PC-3 (cell line): ENCODE measurements at regions not wholly inside any gene's neighbourhood (a gene's known extent, or its start where the extent isn't known, plus 50 kb on each side); places are given as distances from the start of the nearest gene placed in this dataset.

Experiments
- ATAC-seq: fragments of 200-7000 bp; cut with Tn5 transposase; 2 replicates; pipeline ENCODE4 v1.9.1; 2020; ENCODE audit warnings: mild to moderate bottlenecking, moderate library complexity
- BruUV-seq: library from RNA; stranded (reverse); fragments of 400-500 nt; replicated peaks from 2 replicates; lab custom pipeline; 2021; lab: Mats Ljungman, UMichigan
- CTCF ChIA-PET: fragments of 300-600 bp; sonication (Branson Sonifier 250); formaldehyde crosslinking; loops from one replicate; lab custom pipeline; 2022; ENCODE audit warnings: antibody characterized with exemption; lab: Charles Lee
- POLR2A ChIA-PET: fragments of 300-600 bp; sonication (Branson Sonifier 250); formaldehyde crosslinking; loops from one replicate; lab custom pipeline; 2022; ENCODE audit warnings: antibody characterized with exemption; ENCODE audit not compliant: unreplicated experiment; lab: Charles Lee
- DNase-seq: peaks from one replicate; pipeline ENCODE4 v3.0.0-alpha.2; 2015
- H2AFZ ChIP-seq: fragments of 300-600 bp; sonication (generic); 2 replicates; pipeline ENCODE4 v1.6.0; 2016; ENCODE audit warnings: antibody characterized with exemption, low read length
- H3F3A ChIP-seq: fragments of 300-600 bp; sonication (generic); one replicate; pipeline ENCODE4 v1.6.0; 2017; ENCODE audit warnings: antibody characterized with exemption, low read length, control low read depth, mild to moderate bottlenecking; ENCODE audit not compliant: unreplicated experiment
- H3K27ac ChIP-seq: fragments of 300-600 bp; sonication (generic); 2 replicates; pipeline ENCODE4 v1.5.1; 2016; ENCODE audit warnings: mild to moderate bottlenecking, low read length
- H3K27me3 ChIP-seq: fragments of 300-600 bp; sonication (generic); 2 replicates; pipeline ENCODE4 v1.6.1; 2016; ENCODE audit warnings: low read length, mixed read lengths
- H3K36me3 ChIP-seq: fragments of 300-600 bp; sonication (generic); 2 replicates; pipeline ENCODE4 v1.6.1; 2016; ENCODE audit warnings: low read depth, mixed run types, low read length, mixed read lengths
- H3K4me1 ChIP-seq: fragments of 300-600 bp; sonication (generic); 2 replicates; pipeline ENCODE4 v1.5.1; 2016; ENCODE audit warnings: low read length; ENCODE audit not compliant: insufficient read depth
- H3K4me2 ChIP-seq: fragments of 300-600 bp; sonication (generic); 2 replicates; pipeline ENCODE4 v1.6.0; 2016; ENCODE audit warnings: low read length
- H3K4me3 ChIP-seq: fragments of 300-600 bp; sonication (generic); 2 replicates; pipeline ENCODE4 v1.5.1; 2016; ENCODE audit warnings: mild to moderate bottlenecking, low read length, mixed read lengths
- H3K79me2 ChIP-seq: fragments of 300-600 bp; sonication (generic); 2 replicates; pipeline ENCODE4 v1.6.1; 2017; ENCODE audit warnings: low read length, mixed read lengths
- H3K9ac ChIP-seq: fragments of 300-600 bp; sonication (generic); 2 replicates; pipeline ENCODE4 v1.6.0; 2016; ENCODE audit warnings: mild to moderate bottlenecking, low read length
- H3K9me2 ChIP-seq: fragments of 300-600 bp; sonication (generic); replicated peaks from 2 replicates; pipeline ENCODE4 v1.6.1; 2016; ENCODE audit warnings: mixed run types, low read length, mixed read lengths
- H3K9me3 ChIP-seq: fragments of 300-600 bp; sonication (generic); 2 replicates; pipeline ENCODE4 v1.6.1; 2016; ENCODE audit warnings: low read length, mixed read lengths
- H4K20me1 ChIP-seq: fragments of 300-600 bp; sonication (generic); 2 replicates; pipeline ENCODE4 v1.6.1; 2016; ENCODE audit warnings: low read length, mixed read lengths
- CTCF ChIP-seq: fragments of 300-600 bp; sonication (generic); conservative IDR thresholded peaks from 2 replicates; pipeline ENCODE4 v1.5.1; 2017; ENCODE audit warnings: antibody characterized with exemption, low read depth, mild to moderate bottlenecking, low read length
- EZH2 ChIP-seq: fragments of 300-600 bp; sonication (generic); IDR thresholded peaks from one replicate; pipeline ENCODE4 v1.6.1; 2017; ENCODE audit warnings: antibody characterized with exemption, mild to moderate bottlenecking, low read length; ENCODE audit not compliant: unreplicated experiment
- EZH2phosphoT487 ChIP-seq: fragments of 300-600 bp; sonication (generic); IDR thresholded peaks from 2 replicates; pipeline ENCODE4 v1.6.1; 2018; ENCODE audit warnings: mild to moderate bottlenecking, antibody characterized with exemption, low read length, borderline replicate concordance
- intact Hi-C: fragments of 100-400 bp; cut with micrococcal nuclease; formaldehyde crosslinking; loops from 2 replicates; pipeline ENCODE4 v1.9.0; 2023

DNA sequence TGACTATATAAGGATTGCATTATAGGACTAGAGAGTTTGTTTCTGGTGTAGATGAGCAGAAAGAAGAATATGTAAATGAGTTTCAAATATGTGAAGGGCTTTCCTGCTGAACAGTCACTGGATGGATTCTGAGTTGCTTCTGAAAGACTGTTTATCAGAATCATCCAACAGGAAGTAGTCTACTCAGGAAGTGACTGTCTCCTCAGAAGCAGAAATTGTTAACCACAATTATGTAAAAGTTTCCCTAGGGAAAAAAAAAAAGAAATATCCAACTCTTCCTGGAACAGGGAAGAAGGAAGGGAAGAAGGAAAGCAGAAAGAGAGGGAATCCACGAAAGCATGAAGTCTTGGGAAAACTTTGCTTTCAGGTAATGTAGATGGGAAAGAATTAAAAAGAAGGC is 138.9 kb downstream of the TENT5A start:
- no peak overlapping the region; the same call in 1 of the 2 replicates for H3K9ac ChIP-seq
- no peaks in the 10 kb centered on the region for H3F3A ChIP-seq
- no peaks in the 10 kb centered on the region for H3K79me2 ChIP-seq
- H3K9me3 ChIP-seq, result no peaks in the 10 kb centered on the region
- TF ChIP-seq EZH2phosphoT487 (no peak), CTCF (no peak), EZH2 (no peak)
- H3K36me3 ChIP-seq, result no peaks in the 10 kb centered on the region
- intact Hi-C loops, result loop anchor here (5.0 kb wide), 1 partner anchor 34 kb away; no protein-coding TSS in a partner anchor
- H3K9me2 ChIP-seq, result no peaks in the 10 kb centered on the region
- H3K4me1 ChIP-seq, result peaks cover 18% of the 10 kb centered on the region
- DNase-seq (peak; percentile 57), ATAC-seq (peak; percentile 59)
- ChIA-PET POLR2A (interaction anchor here (0.6 kb wide), 1 partner anchor 140 kb away, joined by 8 read pairs; no protein-coding TSS in a partner anchor), CTCF (no interaction called here)
- H4K20me1 ChIP-seq, result no peaks in the 10 kb centered on the region
- no peak overlapping the region for H3K4me3 ChIP-seq
- H3K4me2 ChIP-seq, result peak overlapping the region; percentile 55
- no peaks in the 10 kb centered on the region for H3K27me3 ChIP-seq
- H3K27ac ChIP-seq, result peak overlapping the region; percentile 64
- no TSS peak for BruUV-seq
- no peak overlapping the region; the same call in 1 of the 2 replicates for H2AFZ ChIP-seq

DNA sequence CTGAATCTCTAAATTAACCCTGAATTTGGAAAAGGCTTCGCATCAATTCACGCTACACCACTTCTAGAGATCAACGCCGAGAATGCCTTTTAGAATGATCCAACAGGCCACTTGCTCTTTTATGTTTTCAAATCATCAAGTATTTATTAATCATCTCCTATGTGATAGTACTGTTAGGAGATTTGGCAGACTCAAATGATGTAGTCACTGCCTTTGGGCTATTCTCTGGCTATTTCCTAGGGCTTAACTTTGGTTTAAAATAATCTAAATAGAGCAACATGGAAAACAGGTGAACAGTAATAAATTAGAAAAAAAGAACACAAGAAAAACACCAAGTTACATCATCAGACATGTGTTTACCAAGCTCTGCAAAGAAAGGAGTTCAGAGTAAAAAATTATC is 140.3 kb downstream of the TENT5A start:
- BruUV-seq, result no TSS peak

More for the DNA sequence above, 140.3 kb downstream of the TENT5A start:
- Histone ChIP-seq H3K9me3 (no peaks in the 10 kb centered on the region), H3K79me2 (no peaks in the 10 kb centered on the region), H2AFZ (no peak overlapping the region), H3K4me1 (peaks cover 18% of the 10 kb centered on the region), H3K36me3 (no peaks in the 10 kb centered on the region), H3K9me2 (no peaks in the 10 kb centered on the region), H3K4me2 (no peak overlapping the region), H3K9ac (no peak overlapping the region), H3K27me3 (no peaks in the 10 kb centered on the region), H4K20me1 (no peaks in the 10 kb centered on the region), H3K4me3 (no peak overlapping the region), H3K27ac (no peak overlapping the region), H3F3A (no peaks in the 10 kb centered on the region)
- ChIA-PET POLR2A (no interaction called here), CTCF (no interaction called here)
- ATAC-seq, result peak; percentile 27; the same call in 1 of the 2 replicates
- TF ChIP-seq EZH2phosphoT487 (no peak), CTCF (no peak), EZH2 (no peak)
- DNase-seq, result peak; percentile 29
- intact Hi-C loops, result loop anchor here (5.0 kb wide), 1 partner anchor 35 kb away; no protein-coding TSS in a partner anchor
